Activated CD8-positive, alpha-beta memory T cell treated with anti-CD3 and anti-CD28 coated beads for 36 hours (primary cell): ENCODE measurements at regions not wholly inside any gene's neighbourhood (a gene's known extent, or its start where the extent isn't known, plus 50 kb on each side); places are given as distances from the start of the nearest gene placed in this dataset.

Experiments used
- CTCF ChIA-PET: fragments of 350-600 bp; sonication (Branson Sonifier 250); formaldehyde crosslinking; loops from one replicate; lab custom pipeline; 2021; ENCODE audit warnings: antibody characterized with exemption; lab: Charles Lee
- POLR2A ChIA-PET: fragments of 350-600 bp; sonication (Branson Sonifier 250); formaldehyde crosslinking; loops from one replicate; lab custom pipeline; 2021; ENCODE audit warnings: antibody characterized with exemption; lab: Charles Lee

- ChIA-PET CTCF (no interaction called here), POLR2A (no interaction called here)
These were observed 193.0 kb upstream of the RPS6KA3 start for GRCh38 chrX:20459410-20460350.

DNA sequence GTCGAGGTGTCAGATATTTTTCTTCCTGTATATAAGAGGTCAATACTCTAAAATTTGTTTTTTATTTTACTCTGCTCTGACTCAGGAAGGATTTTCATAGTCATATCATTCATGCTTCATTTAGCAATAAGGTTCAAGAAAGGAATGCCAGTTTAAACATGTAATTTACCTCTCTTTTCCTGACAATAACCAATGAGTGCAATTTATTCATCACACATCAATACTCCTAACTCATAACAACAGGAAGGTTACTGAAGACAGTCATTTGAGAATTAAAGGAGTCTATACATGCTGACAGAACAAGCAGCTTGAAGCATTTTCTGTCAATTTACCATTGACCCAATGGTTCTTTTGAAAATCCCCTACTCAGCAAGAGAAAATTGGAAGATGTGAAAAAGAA, 190.3 kb upstream of the RPS6KA3 start:
- CTCF ChIA-PET: no interaction called here
- POLR2A ChIA-PET: no interaction called here

DNA sequence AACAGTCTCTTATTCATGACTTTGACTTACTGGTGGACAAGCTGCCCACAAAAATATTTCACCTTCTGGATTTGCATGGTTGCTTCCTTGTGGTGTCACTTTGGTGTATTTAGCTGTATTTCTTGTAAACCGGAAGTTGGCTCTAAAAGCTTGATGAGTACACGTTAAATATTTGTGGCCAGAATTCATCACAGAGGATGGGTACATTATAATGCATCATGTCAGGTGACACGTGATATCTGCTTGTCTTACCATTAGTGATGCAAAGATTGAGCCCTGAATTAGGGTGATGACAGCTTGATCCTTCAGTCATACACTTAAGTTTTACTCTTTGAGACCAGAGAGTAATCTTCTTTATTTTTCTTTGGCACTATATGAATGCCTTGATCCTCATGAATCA, 188.3 kb upstream of the RPS6KA3 start:
- CTCF ChIA-PET: interaction anchor here (0.6 kb wide), 1 partner anchor 202 kb away, joined by 3 read pairs; no protein-coding TSS in a partner anchor
- POLR2A ChIA-PET: no interaction called here

DNA sequence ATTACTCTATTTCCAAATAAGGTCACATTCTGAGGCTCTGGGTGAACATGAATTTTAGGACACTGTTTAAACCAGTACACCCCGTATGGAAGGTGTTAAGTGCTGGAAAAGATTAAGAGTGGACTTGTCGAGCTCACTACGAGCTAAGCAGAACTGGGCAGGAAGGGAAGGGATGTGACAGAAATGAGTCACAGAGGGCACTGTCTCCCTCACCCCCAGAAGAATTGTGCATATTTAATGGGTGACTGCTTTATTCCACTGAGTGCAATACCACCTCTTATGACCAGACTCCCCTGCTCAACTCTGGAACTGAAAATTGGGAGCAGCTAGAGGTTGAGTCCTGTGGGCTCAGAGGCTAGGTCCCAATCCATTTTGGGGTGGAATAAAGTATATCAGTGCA, 187.4 kb upstream of the RPS6KA3 start:
- ChIA-PET CTCF (no interaction called here), POLR2A (no interaction called here)

DNA sequence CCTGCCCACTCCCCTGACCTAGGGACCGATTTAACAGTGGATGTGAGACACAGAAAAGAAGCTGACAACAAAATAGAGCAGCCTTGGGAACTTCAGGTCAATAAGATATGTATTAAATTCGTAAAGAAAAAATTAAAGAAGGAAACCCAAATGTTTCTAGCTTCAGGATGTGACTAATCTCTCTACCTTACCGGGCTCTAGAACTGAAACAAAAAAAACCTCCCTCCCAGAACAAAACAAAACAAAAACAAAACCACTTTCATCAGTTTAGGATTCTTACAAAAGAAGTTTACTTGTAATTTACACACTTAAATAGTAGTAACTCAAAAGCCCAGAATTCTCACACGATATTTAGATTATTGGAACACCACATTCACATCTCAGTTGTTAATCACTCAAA, 185.8 kb upstream of the RPS6KA3 start:
- CTCF ChIA-PET: no interaction called here
- POLR2A ChIA-PET: interaction anchor here (1.1 kb wide), 1 partner anchor 186 kb away, joined by 3 read pairs; the partner anchor contains the start of gene RPS6KA3

GRCh38 chrX:20451929-20452328, 185.2 kb upstream of the RPS6KA3 start:
- ChIA-PET POLR2A (interaction anchor here (1.1 kb wide), 1 partner anchor 185 kb away, joined by 3 read pairs; the partner anchor contains the start of gene RPS6KA3), CTCF (no interaction called here)

- CTCF ChIA-PET: no interaction called here
- POLR2A ChIA-PET: no interaction called here
These were observed 178.4 kb upstream of the RPS6KA3 start for GRCh38 chrX:20445109-20445508.

- ChIA-PET POLR2A (no interaction called here), CTCF (no interaction called here)
These were observed 175.9 kb upstream of the RPS6KA3 start for GRCh38 chrX:20442597-20442996.

DNA sequence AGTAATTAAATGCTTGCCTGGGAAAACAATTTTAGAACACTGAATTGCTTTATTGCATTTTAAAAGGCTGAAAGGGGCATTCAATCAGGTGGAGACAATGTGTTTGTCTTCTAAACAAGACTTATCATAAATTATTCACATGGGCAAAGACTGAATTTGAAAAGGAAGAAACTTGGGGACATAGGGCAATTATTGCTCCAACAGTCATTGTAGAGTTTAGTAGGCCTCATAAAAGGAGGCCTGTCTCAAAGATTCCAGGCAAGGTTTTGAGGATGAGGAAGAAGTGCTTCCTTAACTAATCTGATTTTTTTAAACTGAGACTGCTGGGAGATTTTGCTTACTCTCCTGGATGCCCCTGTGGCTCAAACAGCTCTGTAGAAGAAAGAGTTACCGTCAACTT, 174.4 kb upstream of the RPS6KA3 start:
- CTCF ChIA-PET: no interaction called here
- POLR2A ChIA-PET: no interaction called here

DNA sequence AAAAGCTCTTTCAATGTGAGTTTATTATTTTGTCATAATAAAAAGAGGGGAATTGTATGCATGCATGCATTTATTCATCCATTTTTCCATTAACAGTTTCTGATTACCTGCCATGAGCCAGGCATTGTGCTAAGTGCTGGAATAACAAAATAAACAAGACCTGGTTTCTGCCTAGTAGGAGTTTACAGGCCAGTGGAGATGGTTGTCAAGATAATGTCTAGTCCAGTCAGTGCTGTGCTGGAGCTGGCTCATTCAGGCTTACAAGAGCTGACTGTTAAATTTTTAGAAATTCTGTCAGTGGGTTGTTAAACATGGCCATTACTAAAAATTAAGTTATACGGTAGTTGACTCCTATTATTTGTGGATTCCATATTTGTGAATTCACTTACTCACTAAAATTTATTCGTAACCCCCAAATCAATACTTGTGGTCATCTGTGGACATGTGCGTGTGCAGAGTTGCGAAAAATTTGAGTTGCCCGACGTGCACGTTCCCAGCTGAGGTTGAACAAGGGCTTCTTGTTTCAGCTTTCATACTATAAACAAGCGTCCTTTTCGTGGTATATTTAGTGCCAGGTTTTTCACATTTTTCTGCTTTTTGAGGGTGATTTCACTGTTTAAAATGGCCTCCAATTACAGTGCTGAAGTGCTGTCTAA, 172.3 kb upstream of the RPS6KA3 start:
- POLR2A ChIA-PET: no interaction called here
- CTCF ChIA-PET: no interaction called here

GRCh38 chrX:20437683-20438082, 171.0 kb upstream of the RPS6KA3 start:
- ChIA-PET POLR2A (no interaction called here), CTCF (no interaction called here)

GRCh38 chrX:20435913-20436312, 169.2 kb upstream of the RPS6KA3 start:
- POLR2A ChIA-PET: no interaction called here
- CTCF ChIA-PET: no interaction called here

GRCh38 chrX:20434986-20435385, 168.3 kb upstream of the RPS6KA3 start:
- ChIA-PET POLR2A (no interaction called here), CTCF (no interaction called here)

GRCh38 chrX:20433388-20433775, 166.7 kb upstream of the RPS6KA3 start:
- ChIA-PET CTCF (no interaction called here), POLR2A (no interaction called here)

GRCh38 chrX:20432746-20433387, 166.2 kb upstream of the RPS6KA3 start:
- CTCF ChIA-PET: no interaction called here
- POLR2A ChIA-PET: no interaction called here

GRCh38 chrX:20432048-20432447, 165.3 kb upstream of the RPS6KA3 start:
- POLR2A ChIA-PET: no interaction called here
- CTCF ChIA-PET: no interaction called here

DNA sequence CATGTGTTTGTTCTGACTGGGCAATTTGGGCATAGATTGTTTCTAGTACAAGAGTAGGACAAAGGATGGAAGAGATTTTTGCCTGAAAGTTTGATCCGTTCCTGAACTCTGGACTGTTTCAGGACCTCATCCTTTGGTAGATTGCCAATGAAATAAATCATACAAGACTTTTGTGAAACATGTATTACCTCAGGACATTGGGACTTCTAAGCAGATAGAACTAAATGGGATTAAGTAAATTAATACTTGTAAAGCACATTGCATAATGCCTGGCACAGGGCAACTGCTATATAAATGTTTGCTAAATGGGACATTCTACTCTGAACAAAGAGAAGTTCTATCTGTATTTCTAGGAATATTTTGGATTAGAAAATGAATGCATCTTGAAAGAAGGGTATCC, 164.8 kb upstream of the RPS6KA3 start:
- POLR2A ChIA-PET: no interaction called here
- CTCF ChIA-PET: no interaction called here

- ChIA-PET POLR2A (no interaction called here), CTCF (no interaction called here)
These were observed 160.6 kb upstream of the RPS6KA3 start for GRCh38 chrX:20427173-20427770.

DNA sequence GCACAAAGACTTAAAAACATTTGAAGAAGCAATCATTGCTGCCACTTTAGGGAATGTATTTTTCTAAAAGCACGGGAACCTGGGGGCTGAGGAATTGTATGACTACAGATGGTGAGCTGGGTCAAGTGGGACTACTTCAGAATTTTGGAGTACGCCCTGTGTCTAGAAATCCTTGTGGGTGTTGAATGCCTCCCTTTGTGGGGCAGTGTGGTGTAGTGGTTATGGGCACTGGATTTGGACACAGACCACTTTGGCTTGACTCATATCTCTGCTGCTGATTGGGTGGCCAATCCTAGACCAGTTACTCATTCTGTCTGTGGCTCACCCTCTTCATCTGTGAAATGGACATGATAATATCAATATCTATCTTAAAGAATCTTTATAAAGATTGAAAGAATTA, 155.0 kb upstream of the RPS6KA3 start:
- ChIA-PET CTCF (no interaction called here), POLR2A (no interaction called here)

- CTCF ChIA-PET: no interaction called here
- POLR2A ChIA-PET: no interaction called here
These were observed 154.6 kb upstream of the RPS6KA3 start for GRCh38 chrX:20421275-20421674.
